H1 (cell line): ENCODE measurements at regions not wholly inside any gene's neighbourhood (a gene's known extent, or its start where the extent isn't known, plus 50 kb on each side); places are given as distances from the start of the nearest gene placed in this dataset.

Source experiments
- CTCF ChIA-PET: fragments of 300-600 bp; sonication (Branson Sonifier 250); formaldehyde crosslinking; loops from one replicate; lab custom pipeline; 2021; ENCODE audit not compliant: partially characterized antibody; lab: Charles Lee
- POLR2A ChIA-PET: fragments of 300-600 bp; sonication (Branson Sonifier 250); formaldehyde crosslinking; loops from one replicate; lab custom pipeline; 2021; ENCODE audit warnings: inconsistent platforms; ENCODE audit not compliant: partially characterized antibody; lab: Charles Lee
- DNase-seq, 2 experiments: peaks; one replicate each; pipeline versions ENCODE4 v3.0.0 to v3.0.0-alpha.2; 2010 to 2022; ENCODE audit warnings: low spot score in 2 of 2, low read depth in 1 of 2, mixed read lengths in 1 of 2
- FAIRE-seq: peaks from 2 replicates; lab custom pipeline; 2011; peaks lifted over from hg19 to GRCh38; lab: Jason Lieb, UNC
- H2AFZ ChIP-seq: 2 replicates; pipeline ENCODE4 v1.8.1; 2012; ENCODE audit warnings: low read length, inconsistent platforms
- H2AK5ac ChIP-seq: 2 replicates; pipeline ENCODE4 v1.6.1; 2013; ENCODE audit warnings: low read depth, low read length
- H2BK120ac ChIP-seq: replicated peaks from 2 replicates; pipeline ENCODE3; 2013; ENCODE audit warnings: low read depth, low read length, inconsistent platforms
- H2BK12ac ChIP-seq: 2 replicates; pipeline ENCODE4 v1.6.1; 2013; ENCODE audit warnings: low read depth, low read length
- H2BK15ac ChIP-seq: 2 replicates; pipeline ENCODE4 v1.6.1; 2013; ENCODE audit warnings: low read length
- H2BK20ac ChIP-seq: 2 replicates; pipeline ENCODE4 v1.6.1; 2013; ENCODE audit warnings: low read length
- H2BK5ac ChIP-seq: 2 replicates; pipeline ENCODE4 v1.6.1; 2013; ENCODE audit warnings: low read depth, low read length
- H3K14ac ChIP-seq: 2 replicates; pipeline ENCODE4 v1.6.1; 2013; ENCODE audit warnings: inconsistent platforms; ENCODE audit not compliant: insufficient read length
- H3K18ac ChIP-seq: 2 replicates; pipeline ENCODE4 v1.6.1; 2013; ENCODE audit warnings: low read length; ENCODE audit errors: extremely low read depth
- H3K23ac ChIP-seq: 2 replicates; pipeline ENCODE4 v1.6.1; 2013; ENCODE audit warnings: inconsistent platforms; ENCODE audit not compliant: insufficient read length
- H3K23me2 ChIP-seq: 2 replicates; pipeline ENCODE4 v1.6.1; 2013; ENCODE audit warnings: low read depth, low read length
- H3K27ac ChIP-seq: 2 replicates; pipeline ENCODE4 v1.6.1; 2011; ENCODE audit warnings: low read depth, low read length, inconsistent platforms
- H3K27me3 ChIP-seq, 4 experiments: replicated peaks in 1 of 4; 1 replicate in 1 of 4; 2 replicates in 3 of 4; pipeline versions ENCODE4 v1.6.1 to v1.8.1; 2011 to 2013; ENCODE audit warnings: low read length in 3 of 4, mild to moderate bottlenecking in 3 of 4, inconsistent platforms in 2 of 4, mixed read lengths in 2 of 4, moderate library complexity in 1 of 4; ENCODE audit not compliant: control insufficient read depth in 3 of 4, insufficient read depth in 3 of 4; ENCODE audit errors: extremely low read depth in 1 of 4
- H3K36me3 ChIP-seq, 4 experiments: 2 replicates each; pipeline versions ENCODE4 v1.6.1 to v1.8.1; 2011 to 2013; ENCODE audit warnings: mild to moderate bottlenecking in 4 of 4, low read length in 3 of 4, moderate library complexity in 2 of 4, control low read depth in 1 of 4, inconsistent platforms in 1 of 4; ENCODE audit not compliant: insufficient read depth in 4 of 4, control insufficient read depth in 2 of 4
- H3K4ac ChIP-seq: replicated peaks from 2 replicates; pipeline ENCODE3; 2013; ENCODE audit warnings: low read length, low read depth, mixed read lengths, inconsistent platforms; ENCODE audit not compliant: insufficient read length
- H3K4me1 ChIP-seq, 4 experiments: replicated peaks in 1 of 4; 1 replicate in 1 of 4; 2 replicates in 3 of 4; pipeline versions ENCODE4 v1.6.1 to v1.8.1; 2011 to 2013; ENCODE audit warnings: low read length in 3 of 4, inconsistent platforms in 2 of 4, mixed read lengths in 1 of 4; ENCODE audit not compliant: insufficient read depth in 4 of 4, control insufficient read depth in 3 of 4
- H3K4me2 ChIP-seq, 2 experiments: 2 replicates each; pipeline versions ENCODE4 v1.6.1 to v1.8.1; 2011 to 2013; ENCODE audit warnings: low read depth in 2 of 2, low read length in 2 of 2, control low read depth in 1 of 2, inconsistent platforms in 1 of 2, mild to moderate bottlenecking in 1 of 2; ENCODE audit not compliant: insufficient read depth in 1 of 2
- H3K4me3 ChIP-seq, 4 experiments: fragments of 200-600, 300-600 bp in 1 of 4; sonication (generic), shearing (Covaris generic), sonication (Bioruptor Twin) in 1 of 4; 2 replicates each; pipeline versions ENCODE4 v1.5.1 to v1.8.1; 2011 to 2016; ENCODE audit warnings: low read length in 4 of 4, low read depth in 3 of 4, control low read depth in 2 of 4, inconsistent platforms in 2 of 4, mild to moderate bottlenecking in 2 of 4, mixed read lengths in 1 of 4, moderate library complexity in 1 of 4; ENCODE audit not compliant: insufficient read depth in 2 of 4; ENCODE audit errors: extremely low read depth in 1 of 4
- H3K56ac ChIP-seq: replicated peaks from 2 replicates; pipeline ENCODE3; 2013; ENCODE audit warnings: low read depth, mild to moderate bottlenecking, mixed read lengths, low read length, inconsistent platforms; ENCODE audit not compliant: insufficient read length
- H3K79me1 ChIP-seq: 2 replicates; pipeline ENCODE4 v1.6.1; 2013; ENCODE audit warnings: low read depth, low read length, control low read depth
- H3K79me2 ChIP-seq, 2 experiments: 2 replicates each; pipeline versions ENCODE4 v1.6.1 to v1.8.1; 2012 to 2013; ENCODE audit warnings: low read length in 2 of 2, mild to moderate bottlenecking in 2 of 2, inconsistent platforms in 1 of 2; ENCODE audit not compliant: insufficient read depth in 2 of 2, control insufficient read depth in 1 of 2
- H3K9ac ChIP-seq, 4 experiments: replicated peaks in 1 of 4; 1 replicate in 1 of 4; 2 replicates in 3 of 4; pipeline versions ENCODE4 v1.6.1 to v1.8.1; 2011 to 2013; ENCODE audit warnings: low read depth in 3 of 4, low read length in 3 of 4, control low read depth in 2 of 4, mild to moderate bottlenecking in 2 of 4, moderate library complexity in 2 of 4, inconsistent platforms in 1 of 4; ENCODE audit errors: extremely low read depth in 1 of 4
- H3K9me3 ChIP-seq, 2 experiments: 2 replicates each; pipeline versions ENCODE4 v1.6.1 to v1.8.1; 2012 to 2013; ENCODE audit warnings: mild to moderate bottlenecking in 2 of 2, moderate library complexity in 2 of 2, control low read depth in 1 of 2, inconsistent platforms in 1 of 2, low read depth in 1 of 2, low read length in 1 of 2, mixed read lengths in 1 of 2; ENCODE audit not compliant: insufficient read depth in 2 of 2
- H4K20me1 ChIP-seq, 2 experiments: replicated peaks in 1 of 2; 2 replicates each; pipeline versions ENCODE3 to v1.8.1; 2011 to 2013; ENCODE audit warnings: inconsistent platforms in 2 of 2, low read length in 2 of 2, mild to moderate bottlenecking in 1 of 2; ENCODE audit not compliant: insufficient read depth in 2 of 2, control insufficient read depth in 1 of 2
- H4K5ac ChIP-seq: 2 replicates; pipeline ENCODE4 v1.6.1; 2013; ENCODE audit warnings: low read length, low read depth, mixed read lengths, inconsistent platforms; ENCODE audit not compliant: insufficient read length
- H4K8ac ChIP-seq: 2 replicates; pipeline ENCODE4 v1.8.0; 2013; ENCODE audit warnings: mild to moderate bottlenecking, moderate library complexity, low read length, inconsistent platforms; ENCODE audit not compliant: insufficient read depth; ENCODE audit errors: extremely low read depth
- H4K91ac ChIP-seq: replicated peaks from 2 replicates; pipeline ENCODE3; 2013; ENCODE audit warnings: low read length, mixed read lengths, inconsistent platforms; ENCODE audit not compliant: insufficient read length
- BACH1 ChIP-seq: IDR thresholded peaks from 2 replicates; pipeline ENCODE4 v1.6.1; 2012; ENCODE audit warnings: low read length, improper control_type of control experiment
- BRCA1 ChIP-seq: IDR thresholded peaks from 2 replicates; pipeline ENCODE4 v1.6.1; 2012; ENCODE audit warnings: low read depth, low read length, improper control_type of control experiment
- FOSL1 ChIP-seq: IDR thresholded peaks from 2 replicates; pipeline ENCODE4 v1.6.1; 2011; ENCODE audit warnings: mild to moderate bottlenecking, low read depth, low read length, moderate library complexity; ENCODE audit not compliant: insufficient read depth
- GTF2F1 ChIP-seq: IDR thresholded peaks from 2 replicates; pipeline ENCODE4 v1.6.1; 2012; ENCODE audit warnings: low read depth, low read length, improper control_type of control experiment, borderline replicate concordance
- KDM5A ChIP-seq: fragments of 200-600 bp; IDR thresholded peaks from 2 replicates; pipeline ENCODE4 v1.7.1; 2012; ENCODE audit warnings: mild to moderate bottlenecking, low read length, inconsistent platforms, mixed read lengths
- NANOG ChIP-seq: IDR thresholded peaks from 2 replicates; pipeline ENCODE4 v1.6.1; 2011; ENCODE audit warnings: low read length, low read depth, mild to moderate bottlenecking, inconsistent platforms; ENCODE audit not compliant: insufficient read depth, poor library complexity, severe bottlenecking
- NRF1 ChIP-seq: IDR thresholded peaks from 2 replicates; pipeline ENCODE4 v1.6.1; 2011; ENCODE audit warnings: mild to moderate bottlenecking, low read depth, low read length, improper control_type of control experiment
- RBBP5 ChIP-seq: IDR thresholded peaks from 2 replicates; pipeline ENCODE4 v1.7.1; 2012; ENCODE audit warnings: low read depth, mild to moderate bottlenecking, inconsistent platforms, low read length, moderate library complexity, borderline replicate concordance
- RFX5 ChIP-seq: IDR thresholded peaks from 2 replicates; pipeline ENCODE4 v1.6.1; 2011; ENCODE audit warnings: low read depth, low read length, improper control_type of control experiment, borderline replicate concordance
- RXRA ChIP-seq: IDR thresholded peaks from 2 replicates; pipeline ENCODE4 v1.6.1; 2011; ENCODE audit warnings: low read depth, mild to moderate bottlenecking, low read length, moderate library complexity; ENCODE audit not compliant: insufficient read depth
- SIN3A ChIP-seq, 2 experiments: IDR thresholded peaks in 1 of 2; conservative IDR thresholded peaks in 1 of 2; 2 replicates each; pipeline ENCODE4 v1.6.1; 2011 to 2012; ENCODE audit warnings: low read length in 2 of 2, improper control_type of control experiment in 1 of 2, low read depth in 1 of 2, mild to moderate bottlenecking in 1 of 2
- TAF1 ChIP-seq: IDR thresholded peaks from 2 replicates; pipeline ENCODE4 v1.6.1; 2011; ENCODE audit warnings: mild to moderate bottlenecking, low read depth, low read length
- TAF7 ChIP-seq: optimal IDR thresholded peaks from 2 replicates; pipeline ENCODE3; 2011; ENCODE audit warnings: low read depth, mild to moderate bottlenecking, inconsistent platforms, low read length, moderate library complexity, borderline replicate concordance
- TEAD4 ChIP-seq: IDR thresholded peaks from 2 replicates; pipeline ENCODE4 v1.6.1; 2012; ENCODE audit warnings: low read depth, low read length, inconsistent platforms, mixed read lengths
- WGBS, 2 experiments: shearing (Covaris generic) in 1 of 2; methylation state at CpG; one replicate each; pipeline versions ENCODE4 v1.1.6 to v1.1.7; 2013 to 2015; ENCODE audit warnings: low lambda C conversion rate in 2 of 2, mixed read lengths in 2 of 2, inconsistent platforms in 1 of 2, low coverage in 1 of 2, missing lambda C conversion rate in 1 of 2; ENCODE audit not compliant: insufficient replicate concordance in 2 of 2, insufficient coverage in 1 of 2, insufficient read length in 1 of 2; ENCODE audit errors: extremely low coverage in 1 of 2, missing lambda C conversion rate in 1 of 2; 5-methylcytosine and 5-hydroxymethylcytosine counted together

- TF ChIP-seq GTF2F1 (no peak), RXRA (no peak), BRCA1 (no peak), NANOG (no peak), TAF1 (no peak), KDM5A (no peak), TAF7 (no peak), TEAD4 (no peak), RFX5 (no peak), RBBP5 (no peak), NRF1 (no peak), BACH1 (no peak), SIN3A (conservative IDR thresholded peaks at IDR 0.05 in 1 of 2, IDR thresholded peaks at IDR 0.05 in 1 of 2; ENCODE audit: low read depth in 1 of 2, low read length in 2 of 2) (no peak), FOSL1 (no peak)
- TF ChIP-seq, all 59 proteins: peak for 0
- no peak for DNase-seq
- no peak overlapping the region for H4K8ac ChIP-seq
- H2BK12ac ChIP-seq: no peak overlapping the region
- CTCF ChIA-PET: no interaction called here
- no peak overlapping the region for H2BK120ac ChIP-seq
- no peak overlapping the region for H2AK5ac ChIP-seq
- no peak overlapping the region for H3K4me3 ChIP-seq
- no peak overlapping the region for H3K14ac ChIP-seq
- H2BK5ac ChIP-seq: no peak overlapping the region
- no peaks in the 10 kb centered on the region for H3K27me3 ChIP-seq
- no peaks in the 10 kb centered on the region for H3K9me3 ChIP-seq
- H2BK15ac ChIP-seq: no peak overlapping the region
- no peak overlapping the region for H4K5ac ChIP-seq
- H3K79me1 ChIP-seq: no peaks in the 10 kb centered on the region
- H3K79me2 ChIP-seq: no peaks in the 10 kb centered on the region
- H3K4ac ChIP-seq: no peak overlapping the region
- no peak overlapping the region for H4K91ac ChIP-seq
- H3K23me2 ChIP-seq: no peaks in the 10 kb centered on the region
- H2AFZ ChIP-seq: no peak overlapping the region
- 92% methylated on average over 4 of the region's 4 CpGs; no CpG with 5 or more reads in 1 of the 2 experiments for WGBS, 2 experiments
- H3K4me2 ChIP-seq: no peak overlapping the region
- no peak overlapping the region for H3K18ac ChIP-seq
- peaks cover 0 to 4% (median 0%) of the 10 kb centered on the region in 4 experiments; a peak in 1 of 7 replicates for H3K4me1 ChIP-seq
- H2BK20ac ChIP-seq: no peak overlapping the region
- POLR2A ChIA-PET: no interaction called here
- H3K56ac ChIP-seq: no peak overlapping the region
- H4K20me1 ChIP-seq: no peaks in the 10 kb centered on the region
- H3K36me3 ChIP-seq: no peaks in the 10 kb centered on the region
- no peak overlapping the region for H3K23ac ChIP-seq
- FAIRE-seq: peak; percentile 19
- H3K27ac ChIP-seq: no peak overlapping the region
- H3K9ac ChIP-seq: no peak overlapping the region
Observed at GRCh38 chr7:11294965-11295364, 321.3 kb downstream of the PHF14 start.
